A549 (cell line): ENCODE measurements at regions not wholly inside any gene's neighbourhood (a gene's known extent, or its start where the extent isn't known, plus 50 kb on each side); places are given as distances from the start of the nearest gene placed in this dataset.
"Not testable (repeated sequence)": the region's sequence is repeated elsewhere in the genome, so short reads cannot be mapped to it uniquely, and the experiment has no call there.

Source experiments
- ATAC-seq, 2 experiments: fragments of 200-7000 bp in 1 of 2; fragments of >200 bp in 1 of 2; cut with Nextera tagmentation in 1 of 2; cut with Tn5 transposase in 1 of 2; 3 replicates each; pipeline versions ENCODE4 v1.8.0 to v1.9.1; 2018 to 2020; ENCODE audit warnings: mild to moderate bottlenecking in 1 of 2, moderate library complexity in 1 of 2
- CTCF ChIA-PET: fragments of 300-600 bp; sonication (Branson Sonifier 250); formaldehyde crosslinking; extraction: SDS; loops from one replicate; lab custom pipeline; 2021; ENCODE audit warnings: antibody characterized with exemption, inconsistent platforms; lab: Yijun Ruan, JAX
- POLR2A ChIA-PET: fragments of 350-600 bp; formaldehyde crosslinking; extraction: SDS; loops from one replicate; lab custom pipeline; 2021; ENCODE audit warnings: antibody characterized with exemption, inconsistent platforms; lab: Yijun Ruan, JAX
- DNase-seq, 2 experiments: peaks; one replicate each; pipeline versions ENCODE4 v3.0.0 to v3.0.0-alpha.2; 2011 to 2016; ENCODE audit warnings: low read depth in 1 of 2, low spot score in 1 of 2
- FAIRE-seq: peaks from 2 replicates; lab custom pipeline; 2011; peaks lifted over from hg19 to GRCh38; lab: Jason Lieb, UNC
- H3K27ac ChIP-seq, 2 experiments: fragments of >200 bp; sonication (Bioruptor Twin); formaldehyde crosslinking; 3 replicates each; pipeline ENCODE4 v1.5.1; 2016 to 2017
- H3K4me1 ChIP-seq: fragments of >200 bp; sonication (Bioruptor Twin); formaldehyde crosslinking; 3 replicates; pipeline ENCODE4 v1.6.1; 2016
- H3K4me2 ChIP-seq: fragments of >200 bp; sonication (Bioruptor Twin); formaldehyde crosslinking; 3 replicates; pipeline ENCODE4 v1.6.1; 2016
- H3K4me3 ChIP-seq: fragments of >200 bp; sonication (Bioruptor Twin); formaldehyde crosslinking; 3 replicates; pipeline ENCODE4 v1.5.1; 2016
- H3K9me3 ChIP-seq: fragments of >200 bp; sonication (Bioruptor Twin); formaldehyde crosslinking; 3 replicates; pipeline ENCODE4 v1.6.1; 2016
- BHLHE40 ChIP-seq: IDR thresholded peaks from 2 replicates; pipeline ENCODE4 v1.6.1; 2012; ENCODE audit warnings: low read depth, low read length, inconsistent platforms
- CBX2 ChIP-seq: fragments of 200-600 bp; sonication (generic); IDR thresholded peaks from 2 replicates; pipeline ENCODE4 v1.6.1; 2016; ENCODE audit warnings: low read depth, mild to moderate bottlenecking, borderline replicate concordance
- CEBPB ChIP-seq, 2 experiments: fragments of >200 bp in 1 of 2; sonication (Bioruptor Twin) in 1 of 2; formaldehyde crosslinking in 1 of 2; IDR thresholded peaks; 2 replicates each; pipeline ENCODE4 v1.6.1; 2012 to 2016
- CHD2 ChIP-seq: fragments of 150-350 bp; IDR thresholded peaks from 2 replicates; pipeline ENCODE4 v1.6.1; 2014; ENCODE audit warnings: low read length; ENCODE audit not compliant: partially characterized antibody
- CHD4 ChIP-seq: fragments of 200-600 bp; sonication (generic); IDR thresholded peaks from 2 replicates; pipeline ENCODE4 v1.6.1; 2016; ENCODE audit warnings: antibody characterized with exemption, mild to moderate bottlenecking, borderline replicate concordance
- EHF ChIP-seq: fragments of 250-450 bp; sonication (Bioruptor Pico); IDR thresholded peaks from 2 replicates; pipeline ENCODE4 v1.5.0; 2020; ENCODE audit warnings: mild to moderate bottlenecking
- EP300 ChIP-seq, 2 experiments: fragments of >200 bp; sonication (Bioruptor Twin); formaldehyde crosslinking; IDR thresholded peaks; 2 replicates in 1 of 2; 3 replicates in 1 of 2; pipeline ENCODE4 v1.6.1; 2016 to 2017
- FOSL2 ChIP-seq, 2 experiments: fragments of 450-650 bp in 1 of 2; fragments of >200 bp in 1 of 2; sonication (Bioruptor Twin) in 1 of 2; formaldehyde crosslinking; IDR thresholded peaks; 2 replicates each; pipeline versions ENCODE4 v1.5.0 to v1.6.1; 2016 to 2020; ENCODE audit warnings: mild to moderate bottlenecking in 1 of 2, moderate library complexity in 1 of 2
- FOXS1 ChIP-seq: fragments of 250-450 bp; sonication (Bioruptor Pico); IDR thresholded peaks from 2 replicates; pipeline ENCODE4 v1.5.0; 2020; ENCODE audit warnings: mild to moderate bottlenecking, moderate library complexity
- GATA3 ChIP-seq: IDR thresholded peaks from 2 replicates; pipeline ENCODE4 v1.6.1; 2012; ENCODE audit warnings: borderline replicate concordance
- HOXB5 ChIP-seq: fragments of 250-450 bp; sonication (Bioruptor Pico); IDR thresholded peaks from 2 replicates; pipeline ENCODE4 v1.5.0; 2020; ENCODE audit warnings: mild to moderate bottlenecking, moderate library complexity
- JUN ChIP-seq, 2 experiments: fragments of >200 bp; sonication (Bioruptor Twin); formaldehyde crosslinking; IDR thresholded peaks; 2 replicates in 1 of 2; 3 replicates in 1 of 2; pipeline ENCODE4 v1.6.1; 2016 to 2017
- JUNB ChIP-seq: fragments of >200 bp; sonication (Bioruptor Twin); formaldehyde crosslinking; IDR thresholded peaks from 2 replicates; pipeline ENCODE4 v1.6.1; 2016
- KDM5A ChIP-seq: fragments of 200-600 bp; sonication (generic); IDR thresholded peaks from 2 replicates; pipeline ENCODE4 v1.6.1; 2016; ENCODE audit warnings: antibody characterized with exemption, mild to moderate bottlenecking
- MAZ ChIP-seq: fragments of 150-350 bp; IDR thresholded peaks from 2 replicates; pipeline ENCODE4 v1.6.1; 2014; ENCODE audit warnings: antibody characterized with exemption, low read depth, low read length, borderline replicate concordance
- NR3C1 ChIP-seq: fragments of >200 bp; sonication (Bioruptor Twin); formaldehyde crosslinking; IDR thresholded peaks from 3 replicates; pipeline ENCODE4 v1.6.1; 2017
- POLR2A ChIP-seq: IDR thresholded peaks from 2 replicates; pipeline ENCODE4 v1.6.1; 2012; ENCODE audit warnings: mild to moderate bottlenecking, low read length
- POLR2AphosphoS2 ChIP-seq: conservative IDR thresholded peaks from 2 replicates; pipeline ENCODE4 v1.6.1; 2012; ENCODE audit warnings: low read length, improper control_type of control experiment, inconsistent platforms
- RARB ChIP-seq: fragments of 250-450 bp; sonication (Bioruptor Pico); IDR thresholded peaks from 2 replicates; pipeline ENCODE4 v1.8.0; 2021; ENCODE audit warnings: mild to moderate bottlenecking, moderate library complexity
- WGBS: methylation state at CpG from one replicate; pipeline ENCODE4 v1.1.6; 2017; ENCODE audit errors: missing lambda C conversion rate; 5-methylcytosine and 5-hydroxymethylcytosine counted together
- TF ChIP-seq, protein P1 (sequence below): fragments of >200 bp; sonication (Bioruptor Twin); formaldehyde crosslinking; IDR thresholded peaks from 2 replicates; pipeline ENCODE4 v1.6.1; 2016

DNA sequence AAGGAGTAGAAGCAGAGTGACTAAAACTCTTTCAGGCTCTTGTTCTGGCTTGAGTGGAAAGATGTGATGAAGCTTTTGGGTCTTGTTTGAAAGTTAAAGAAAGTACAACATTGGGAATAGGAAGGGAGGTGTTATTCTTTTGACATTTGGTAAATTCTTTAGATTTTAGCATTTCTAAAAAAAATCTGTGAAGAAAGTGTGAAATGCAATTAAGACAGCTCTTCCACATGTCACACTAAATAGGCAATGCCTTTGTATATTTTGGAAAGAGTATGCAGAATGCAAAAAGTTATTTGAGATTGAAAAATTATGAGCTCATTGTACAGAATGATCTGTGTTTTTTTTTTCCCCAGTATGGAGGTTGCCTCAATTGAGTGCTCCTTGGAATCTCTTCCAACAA is 532.2 kb upstream of the DPPA4 start:
- Histone ChIP-seq H3K4me2 (no peak overlapping the region), H3K9me3 (peaks cover 4% of the 10 kb centered on the region; the same call in 1 of the 3 replicates), H3K4me1 (no peaks in the 10 kb centered on the region), H3K4me3 (no peak overlapping the region), H3K27ac (no peak overlapping the region)
- ATAC-seq (no peak), DNase-seq (no peak), FAIRE-seq (no peak)
- ChIA-PET CTCF (no interaction called here), POLR2A (no interaction called here)
- TF ChIP-seq JUN (IDR thresholded peaks at IDR 0.05) = no peak
- TF ChIP-seq BHLHE40 = no peak
- TF ChIP-seq CEBPB (IDR thresholded peaks at IDR 0.05) = no peak

DNA sequence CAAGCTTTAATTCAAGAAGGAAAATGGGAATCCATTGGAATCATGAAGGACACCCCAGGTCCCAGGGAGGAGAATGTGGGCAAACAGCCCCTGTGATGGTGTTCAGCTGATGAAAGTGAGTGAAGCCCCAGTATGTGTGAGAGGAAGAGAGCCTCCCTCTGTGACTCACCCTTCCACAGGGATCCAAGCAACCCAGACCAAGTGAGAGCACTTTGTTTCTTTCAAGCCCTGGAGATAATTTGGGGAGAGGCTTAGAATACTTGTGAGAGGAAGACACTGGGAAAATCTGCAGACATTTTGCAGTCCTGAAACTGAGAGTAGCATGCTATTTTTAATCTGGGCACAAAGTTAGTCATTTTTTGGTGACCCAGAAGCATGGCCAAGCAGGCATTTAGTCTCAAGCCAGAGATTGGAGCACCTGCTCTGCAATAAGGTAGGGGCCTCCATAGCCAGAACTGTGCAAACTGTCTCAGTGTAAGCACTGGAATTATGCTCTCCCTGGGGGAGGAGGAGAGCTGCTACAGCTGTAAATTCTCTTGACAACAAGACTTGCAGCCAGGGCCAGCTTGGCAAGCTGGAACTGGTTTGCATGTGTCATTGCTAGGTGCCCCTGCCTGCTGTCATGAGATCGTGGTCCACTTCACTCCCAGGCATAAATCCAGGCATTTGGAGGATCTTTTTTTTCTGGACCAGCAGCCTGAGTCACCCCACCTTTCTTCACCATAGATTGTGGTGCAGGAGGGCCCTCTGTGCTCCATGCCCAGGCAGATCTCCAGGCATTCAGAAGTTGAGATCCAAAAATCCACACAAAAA is 537.8 kb upstream of the DPPA4 start:
- no peak for FAIRE-seq
- CTCF ChIA-PET = no interaction called here
- WGBS = 7% methylated on average over 1 of the region's 1 CpG

DNA sequence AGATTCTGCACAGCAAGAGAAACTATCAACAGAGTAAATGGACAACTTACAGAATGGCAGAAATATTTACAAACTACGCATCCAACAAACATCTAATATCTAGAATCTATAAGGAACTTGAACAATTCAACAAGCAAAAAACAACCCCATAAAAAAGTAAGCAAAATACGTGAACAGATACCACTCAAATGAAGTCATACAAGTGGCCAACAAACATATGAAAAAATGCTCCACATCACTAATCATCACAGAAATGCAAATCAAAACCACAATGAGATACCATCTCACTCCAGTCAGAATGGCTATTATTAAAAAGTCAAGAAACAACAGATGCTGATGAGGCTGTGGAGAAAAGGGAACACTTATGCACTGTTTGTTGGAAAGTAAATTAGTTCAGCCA is 540.3 kb upstream of the DPPA4 start:
- FAIRE-seq, POLR2A ChIA-PET, CTCF ChIA-PET, H3K4me3 ChIP-seq, ATAC-seq, H3K9me3 ChIP-seq, DNase-seq, H3K27ac ChIP-seq, H3K4me2 ChIP-seq, H3K4me1 ChIP-seq: not testable (repeated sequence)
- 71% methylated on average over 2 of the region's 2 CpGs for WGBS

More for the DNA sequence above, 537.8 kb upstream of the DPPA4 start:
- Histone ChIP-seq H3K4me3 (no peak overlapping the region), H3K9me3 (peaks cover 6% of the 10 kb centered on the region; the same call in 1 of the 3 replicates), H3K27ac (no peak overlapping the region), H3K4me1 (no peaks in the 10 kb centered on the region), H3K4me2 (no peak overlapping the region)
- POLR2A ChIA-PET = interaction anchor here (0.6 kb wide), 1 partner anchor 11 kb away, joined by 9 read pairs; no protein-coding TSS in a partner anchor
- ATAC-seq (no peak), DNase-seq (no peak)
- no peak for TF ChIP-seq KDM5A
- no peak for TF ChIP-seq MAZ

DNA sequence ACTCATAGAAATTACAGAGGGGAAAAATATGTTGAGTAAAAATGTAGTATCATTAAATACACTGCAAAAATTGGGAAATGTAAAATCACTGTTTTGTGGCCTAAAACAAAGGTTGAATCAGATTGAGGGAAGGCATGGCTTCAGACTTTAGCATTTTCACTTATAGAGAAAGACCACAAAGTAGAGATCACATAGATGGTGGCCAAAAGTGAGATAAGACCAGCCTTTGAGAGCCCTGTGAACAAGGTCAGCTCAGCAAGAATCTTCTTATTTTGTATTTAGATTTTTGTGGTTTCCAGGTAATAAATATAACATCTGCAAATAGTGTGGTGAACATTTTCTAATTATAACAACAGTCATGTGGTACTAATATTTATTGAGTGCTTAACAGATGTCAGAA is 544.8 kb upstream of the DPPA4 start:
- Histone ChIP-seq H3K27ac (no peak overlapping the region), H3K4me3 (no peak overlapping the region), H3K4me2 (no peak overlapping the region), H3K4me1 (no peaks in the 10 kb centered on the region), H3K9me3 (0 out of 3 replicates have a peak, but pooled peaks cover 6% of the 10 kb centered on the region)
- ChIA-PET POLR2A (no interaction called here), CTCF (no interaction called here)
- DNase-seq (no peak), FAIRE-seq (no peak), ATAC-seq (no peak)
- TF ChIP-seq FOXS1 (CRISPR knock-in tag) = no peak
- TF ChIP-seq EHF (CRISPR knock-in tag) = no peak
- TF ChIP-seq JUN (IDR thresholded peaks at IDR 0.05) = no peak
- no peak for TF ChIP-seq GATA3
- TF ChIP-seq POLR2A = no peak
- no peak for TF ChIP-seq EP300 (IDR thresholded peaks at IDR 0.05)
- TF ChIP-seq BHLHE40 = no peak
- no peak for TF ChIP-seq RARB (CRISPR knock-in tag)
- no peak for TF ChIP-seq CHD4
- TF ChIP-seq, protein P1, sequence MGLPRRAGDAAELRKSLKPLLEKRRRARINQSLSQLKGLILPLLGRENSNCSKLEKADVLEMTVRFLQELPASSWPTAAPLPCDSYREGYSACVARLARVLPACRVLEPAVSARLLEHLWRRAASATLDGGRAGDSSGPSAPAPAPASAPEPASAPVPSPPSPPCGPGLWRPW = no peak
- TF ChIP-seq JUNB = no peak
- no peak for TF ChIP-seq NR3C1
- TF ChIP-seq CHD2 = no peak
- TF ChIP-seq CBX2 = no peak
- TF ChIP-seq FOSL2 (IDR thresholded peaks at IDR 0.05) = no peak
- TF ChIP-seq FOSL2 (CRISPR knock-in tag; IDR thresholded peaks at IDR 0.05) = no peak
- TF ChIP-seq POLR2AphosphoS2 = no peak
- TF ChIP-seq HOXB5 = no peak
